ENCODE measurements at regions not wholly inside any gene's neighbourhood (a gene's known extent, or its start where the extent isn't known, plus 50 kb on each side); places are given as distances from the start of the nearest gene placed in this dataset.

DNA sequence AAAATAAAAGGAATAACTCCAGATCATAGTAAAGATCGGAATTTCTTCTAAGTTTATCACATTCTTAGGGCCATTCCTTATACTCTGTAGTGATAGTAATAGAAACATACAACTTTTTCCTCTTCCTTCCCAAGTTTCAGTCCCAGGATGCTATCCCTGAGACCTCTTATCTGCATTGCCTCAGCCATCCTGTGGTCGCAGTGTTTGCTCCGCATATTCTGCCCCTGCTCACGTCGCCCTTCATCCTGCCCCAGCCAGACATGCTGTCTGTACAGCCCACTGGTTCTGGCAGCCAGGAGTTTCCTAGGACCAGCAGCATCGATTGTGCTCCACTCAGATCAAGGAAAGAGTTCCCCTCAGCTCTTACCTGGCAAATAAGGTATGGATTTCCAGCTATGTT is 132.7 kb upstream of the ERCC6L2 start:
- H3K9me3 ChIP-seq (ENCODE audit: control insufficient read depth, low read length), result no peaks in the 10 kb centered on the region
- no peaks in the 10 kb centered on the region for H3K4me1 ChIP-seq (ENCODE audit: control insufficient read depth, insufficient read depth, low read length)
- no peak overlapping the region for H3K4me3 ChIP-seq (ENCODE audit: low read length)
- no peak overlapping the region for H3K27ac ChIP-seq (ENCODE audit: low read length)
- no peak for DNase-seq
- no peak for ATAC-seq
- 38% methylated on average over 6 of the region's 6 CpGs for WGBS
- intact Hi-C loops (cut with DNase I), result loop anchor here in 1 of 4 donors (10.0 kb wide), 1 partner anchor 62 kb away; no protein-coding TSS in a partner anchor
- no peaks in the 10 kb centered on the region for H3K27me3 ChIP-seq (ENCODE audit: control insufficient read depth, insufficient read depth)

DNA sequence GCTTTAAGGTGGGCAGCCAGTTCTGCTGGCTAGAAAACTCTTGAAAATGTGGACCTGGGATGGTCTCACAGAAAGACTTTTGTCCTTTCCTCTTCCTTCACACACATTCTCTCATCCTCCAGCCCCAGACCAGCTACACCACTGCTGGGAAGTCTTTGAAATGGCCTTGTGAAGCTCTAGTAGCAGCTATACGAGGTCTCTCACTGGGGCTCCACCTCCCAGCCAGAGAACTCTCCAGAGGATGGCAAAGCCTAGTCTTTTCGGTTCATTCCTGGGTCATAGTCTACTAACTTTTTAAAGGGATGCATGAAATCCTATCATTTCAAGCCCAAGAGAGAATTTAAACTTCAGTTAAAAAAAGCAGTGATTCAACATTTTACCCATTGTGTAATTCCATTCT is 133.9 kb upstream of the ERCC6L2 start:
- H3K4me1 ChIP-seq (ENCODE audit: control insufficient read depth, insufficient read depth, low read length), result no peaks in the 10 kb centered on the region
- ATAC-seq (no peak), DNase-seq (no peak)
- H3K4me3 ChIP-seq (ENCODE audit: low read length), result no peak overlapping the region
- no peaks in the 10 kb centered on the region for H3K9me3 ChIP-seq (ENCODE audit: control insufficient read depth, low read length)
- H3K27ac ChIP-seq (ENCODE audit: low read length), result no peak overlapping the region
- H3K27me3 ChIP-seq (ENCODE audit: control insufficient read depth, insufficient read depth), result no peaks in the 10 kb centered on the region
- WGBS, result 30% methylated on average over 2 of the region's 2 CpGs
- intact Hi-C loops (cut with DNase I), result loop anchor here in 1 of 4 donors (10.0 kb wide), 1 partner anchor 63 kb away; no protein-coding TSS in a partner anchor

DNA sequence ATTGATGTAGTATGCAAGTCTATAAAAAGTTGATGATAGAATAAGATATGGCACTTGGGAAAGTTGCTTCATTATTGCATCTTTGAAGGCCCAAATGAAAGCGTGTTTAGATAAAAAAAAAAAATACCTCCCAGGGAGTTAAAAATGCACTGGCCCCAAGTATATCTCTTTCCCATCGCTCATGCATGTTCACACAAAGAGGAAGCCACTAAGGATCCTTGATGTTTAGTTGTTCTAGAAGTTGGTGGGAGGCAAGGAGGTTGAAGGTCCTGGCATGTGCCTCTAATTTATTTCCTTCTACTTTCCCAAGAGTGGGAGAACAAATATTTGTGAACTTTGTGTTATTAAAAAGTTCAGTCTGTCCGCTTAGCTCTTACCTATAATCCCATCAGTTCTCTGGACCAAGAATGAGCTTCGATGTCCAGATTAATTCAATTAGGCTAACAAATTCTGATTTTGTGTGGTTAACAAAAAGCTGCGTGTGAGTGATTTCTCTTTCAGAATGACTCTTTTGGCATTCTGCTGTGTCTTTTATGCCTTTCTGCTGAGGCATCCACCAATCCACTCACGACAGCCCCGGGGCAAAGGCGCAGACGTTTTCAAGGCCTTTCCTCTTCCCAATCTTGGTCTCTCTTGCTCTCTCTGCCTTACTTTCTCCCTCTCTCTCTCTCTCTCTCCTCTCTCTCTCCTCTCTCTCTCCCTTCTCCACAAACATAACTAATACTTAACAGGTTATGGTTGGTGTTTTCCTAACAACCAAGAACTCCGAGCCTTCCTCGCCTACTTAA is 135.1 kb upstream of the ERCC6L2 start:
- Histone ChIP-seq H3K9me3 (ENCODE audit: control insufficient read depth, low read length) (no peaks in the 10 kb centered on the region), H3K4me1 (ENCODE audit: control insufficient read depth, insufficient read depth, low read length) (no peaks in the 10 kb centered on the region), H3K4me3 (ENCODE audit: low read length) (no peak overlapping the region), H3K27me3 (ENCODE audit: control insufficient read depth, insufficient read depth) (no peaks in the 10 kb centered on the region), H3K27ac (ENCODE audit: low read length) (no peak overlapping the region)
- intact Hi-C loops (cut with DNase I), result loop anchor here in 1 of 4 donors (10.0 kb wide), 1 partner anchor 64 kb away; no protein-coding TSS in a partner anchor
- ATAC-seq (no peak), DNase-seq (no peak)
- WGBS, result 90% methylated on average over 11 of the region's 11 CpGs

GRCh38 chr9:95738438-95738837 is 137.1 kb upstream of the ERCC6L2 start:
- Histone ChIP-seq H3K27ac (ENCODE audit: low read length) (no peak overlapping the region), H3K9me3 (ENCODE audit: control insufficient read depth, low read length) (no peaks in the 10 kb centered on the region), H3K4me1 (ENCODE audit: control insufficient read depth, insufficient read depth, low read length) (no peaks in the 10 kb centered on the region), H3K4me3 (ENCODE audit: low read length) (no peak overlapping the region), H3K27me3 (ENCODE audit: control insufficient read depth, insufficient read depth) (no peaks in the 10 kb centered on the region)
- intact Hi-C loops (cut with DNase I), result no loop called here
- 90% methylated on average over 10 of the region's 10 CpGs for WGBS
- DNase-seq, result no peak
- ATAC-seq, result no peak

DNA sequence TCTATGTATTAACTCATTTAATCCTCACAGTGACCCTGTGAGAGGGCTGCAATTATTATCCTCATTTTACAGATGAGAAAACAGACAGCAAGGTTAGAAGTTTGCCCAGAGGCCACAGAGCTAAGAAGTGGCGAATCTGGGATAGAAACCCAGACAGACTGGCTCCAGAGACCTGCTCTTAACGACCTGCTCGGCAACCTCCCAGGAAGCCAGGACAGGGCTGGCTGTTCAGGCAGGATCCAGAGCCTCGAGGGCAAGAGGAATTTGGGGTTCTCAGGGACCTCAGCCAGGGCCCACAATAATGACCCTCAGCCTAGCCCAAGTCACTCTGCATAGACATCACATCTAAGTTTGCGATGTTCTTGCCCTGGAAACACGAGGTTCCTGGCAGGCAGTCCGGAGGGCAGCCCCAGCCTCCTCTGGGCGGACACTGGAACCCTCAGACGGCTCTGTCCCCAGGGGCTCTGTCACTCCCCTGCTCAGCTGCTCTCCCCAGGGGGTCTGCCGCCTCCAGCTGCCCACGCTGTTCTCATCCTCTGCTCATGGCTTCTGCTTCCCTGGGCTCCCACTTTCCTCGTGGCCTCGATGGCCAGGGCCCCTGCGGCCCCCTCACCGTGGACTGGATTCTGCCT is 138.5 kb upstream of the ERCC6L2 start:
- Histone ChIP-seq H3K9me3 (ENCODE audit: control insufficient read depth, low read length) (no peaks in the 10 kb centered on the region), H3K4me3 (ENCODE audit: low read length) (no peak overlapping the region), H3K4me1 (ENCODE audit: control insufficient read depth, insufficient read depth, low read length) (no peaks in the 10 kb centered on the region), H3K27ac (ENCODE audit: low read length) (no peak overlapping the region), H3K27me3 (ENCODE audit: control insufficient read depth, insufficient read depth) (no peaks in the 10 kb centered on the region)
- 69% methylated on average over 15 of the region's 15 CpGs for WGBS
- intact Hi-C loops (cut with DNase I), result no loop called here
- DNase-seq (no peak), ATAC-seq (no peak)

GRCh38 chr9:95736370-95736769 is 139.1 kb upstream of the ERCC6L2 start:
- ATAC-seq, result no peak
- H3K9me3 ChIP-seq (ENCODE audit: control insufficient read depth, low read length), result no peaks in the 10 kb centered on the region
- intact Hi-C loops (cut with DNase I), result no loop called here
- H3K27me3 ChIP-seq (ENCODE audit: control insufficient read depth, insufficient read depth), result no peaks in the 10 kb centered on the region
- no peaks in the 10 kb centered on the region for H3K4me1 ChIP-seq (ENCODE audit: control insufficient read depth, insufficient read depth, low read length)
- H3K4me3 ChIP-seq (ENCODE audit: low read length), result no peak overlapping the region
- WGBS, result 92% methylated on average over 5 of the region's 5 CpGs
- no peak overlapping the region for H3K27ac ChIP-seq (ENCODE audit: low read length)
- no peak for DNase-seq

GRCh38 chr9:95735701-95736100 is 139.8 kb upstream of the ERCC6L2 start:
- 93% methylated on average over 1 of the region's 1 CpG for WGBS
- Histone ChIP-seq H3K4me1 (ENCODE audit: control insufficient read depth, insufficient read depth, low read length) (no peaks in the 10 kb centered on the region), H3K27me3 (ENCODE audit: control insufficient read depth, insufficient read depth) (no peaks in the 10 kb centered on the region), H3K4me3 (ENCODE audit: low read length) (no peak overlapping the region), H3K9me3 (ENCODE audit: control insufficient read depth, low read length) (no peaks in the 10 kb centered on the region), H3K27ac (ENCODE audit: low read length) (no peak overlapping the region)
- DNase-seq (no peak), ATAC-seq (no peak)
- intact Hi-C loops (cut with DNase I), result no loop called here

GRCh38 chr9:95733741-95734666 is 141.5 kb upstream of the ERCC6L2 start:
- DNase-seq (no peak), ATAC-seq (no peak)
- Histone ChIP-seq H3K27me3 (ENCODE audit: control insufficient read depth, insufficient read depth) (no peaks in the 10 kb centered on the region), H3K4me3 (ENCODE audit: low read length) (no peak overlapping the region), H3K4me1 (ENCODE audit: control insufficient read depth, insufficient read depth, low read length) (no peaks in the 10 kb centered on the region), H3K9me3 (ENCODE audit: control insufficient read depth, low read length) (no peaks in the 10 kb centered on the region), H3K27ac (ENCODE audit: low read length) (no peak overlapping the region)
- intact Hi-C loops (cut with DNase I), result no loop called here
- 85% methylated on average over 12 of the region's 12 CpGs for WGBS

GRCh38 chr9:95732802-95733688 is 142.4 kb upstream of the ERCC6L2 start:
- H3K27ac ChIP-seq (ENCODE audit: low read length), result no peak overlapping the region
- no peaks in the 10 kb centered on the region for H3K27me3 ChIP-seq (ENCODE audit: control insufficient read depth, insufficient read depth)
- 65% methylated on average over 6 of the region's 6 CpGs for WGBS
- no peaks in the 10 kb centered on the region for H3K9me3 ChIP-seq (ENCODE audit: control insufficient read depth, low read length)
- no peak overlapping the region for H3K4me3 ChIP-seq (ENCODE audit: low read length)
- no peaks in the 10 kb centered on the region for H3K4me1 ChIP-seq (ENCODE audit: control insufficient read depth, insufficient read depth, low read length)
- ATAC-seq, result no peak
- intact Hi-C loops (cut with DNase I), result no loop called here
- DNase-seq, result no peak

- no peak for DNase-seq
- no peaks in the 10 kb centered on the region for H3K4me1 ChIP-seq (ENCODE audit: control insufficient read depth, insufficient read depth, low read length)
- no peaks in the 10 kb centered on the region for H3K9me3 ChIP-seq (ENCODE audit: control insufficient read depth, low read length)
- no peak overlapping the region for H3K4me3 ChIP-seq (ENCODE audit: low read length)
- no peaks in the 10 kb centered on the region for H3K27me3 ChIP-seq (ENCODE audit: control insufficient read depth, insufficient read depth)
- intact Hi-C loops (cut with DNase I), result no loop called here
- ATAC-seq, result no peak
- H3K27ac ChIP-seq (ENCODE audit: low read length), result no peak overlapping the region
- 97% methylated on average over 3 of the region's 3 CpGs for WGBS
Observed at GRCh38 chr9:95731876-95732275, 143.6 kb upstream of the ERCC6L2 start.
